Nucleus accumbens (tissue), 56 donors: ENCODE measurements at regions not wholly inside any gene's neighbourhood (a gene's known extent, or its start where the extent isn't known, plus 50 kb on each side); places are given as distances from the start of the nearest gene placed in this dataset.

Experiments
- DNase-seq, 56 donors: peaks; one replicate each; lab custom pipeline; 2025; lab: John Stamatoyannopoulos, UW

DNA sequence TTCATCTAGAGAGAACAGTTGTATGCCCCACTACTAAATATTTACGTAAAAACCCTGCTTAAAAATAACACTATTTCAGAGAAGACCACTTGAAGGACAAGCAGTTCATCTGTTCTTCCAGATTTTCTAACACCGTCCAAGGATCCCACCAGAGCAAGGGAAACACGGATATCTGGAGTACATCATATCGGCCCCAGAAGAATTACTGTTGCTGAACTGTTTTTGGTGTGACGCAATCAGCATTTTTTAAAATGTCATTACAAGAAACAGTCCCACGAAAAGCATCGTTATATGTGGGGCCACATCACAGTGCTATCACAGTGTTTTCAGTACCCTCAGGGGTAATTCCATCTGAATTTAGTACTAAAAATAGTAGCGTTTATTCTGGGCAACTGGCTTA lies 134.5 kb upstream of the PKDCC start:
- DNase-seq = no peak

- DNase-seq = no peak
These were observed 133.8 kb upstream of the PKDCC start for GRCh38 chr2:41913921-41914609.

DNA sequence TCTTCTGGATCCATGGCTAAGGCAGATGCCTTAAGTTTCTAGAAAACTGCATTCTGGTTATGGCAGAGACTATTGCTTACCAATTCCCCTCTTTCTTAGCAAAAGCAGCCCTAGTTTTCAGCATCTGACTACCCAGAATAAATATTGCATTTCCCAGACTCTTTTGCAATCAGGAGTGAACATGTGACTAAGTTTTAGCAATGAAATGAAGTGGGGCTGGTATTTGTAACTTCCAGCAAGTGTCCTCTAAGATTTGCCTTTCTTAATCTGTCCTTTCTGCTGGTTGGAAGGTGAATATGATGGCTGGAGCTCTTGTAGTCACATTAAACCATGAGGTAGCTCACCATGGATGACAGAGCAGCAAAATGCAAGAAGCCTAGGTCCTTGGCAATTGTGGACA lies 132.9 kb upstream of the PKDCC start:
- no peak for DNase-seq

DNA sequence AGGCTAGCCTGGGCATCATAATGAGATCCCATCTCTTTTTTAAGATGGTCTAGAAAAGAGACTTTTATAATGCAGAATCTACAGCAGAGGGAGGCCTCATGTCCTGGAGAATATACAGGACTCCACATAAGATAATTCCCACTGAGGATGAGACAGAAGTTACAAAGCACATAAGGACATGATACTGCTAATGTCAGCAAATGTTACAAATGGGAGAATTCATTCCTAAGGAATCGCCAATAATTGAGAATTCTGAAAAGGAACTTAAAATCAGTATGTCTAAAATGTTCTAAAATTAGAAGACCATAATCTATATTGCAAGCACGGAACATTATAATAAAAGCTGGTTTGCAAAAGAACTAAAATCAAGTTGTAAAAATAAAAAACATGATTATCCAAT lies 131.6 kb upstream of the PKDCC start:
- no peak for DNase-seq

DNA sequence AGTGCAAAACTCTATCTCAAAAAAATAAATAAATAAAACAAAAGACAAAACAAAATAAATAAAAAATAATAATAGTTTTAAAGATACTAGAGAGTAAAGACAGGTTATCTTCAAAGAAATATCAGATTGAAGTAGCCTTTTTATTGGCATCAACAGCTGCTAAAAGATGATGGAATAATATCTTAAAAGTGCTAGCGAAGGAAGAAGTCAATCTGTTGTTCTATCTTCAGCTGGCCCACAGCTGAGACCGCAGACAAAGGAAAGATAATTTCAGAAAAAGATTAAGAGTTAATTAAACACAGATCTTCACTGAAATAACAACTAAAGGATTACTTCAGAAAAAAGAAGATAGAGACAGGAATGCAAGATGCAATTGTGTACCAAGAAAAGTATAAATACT lies 130.2 kb upstream of the PKDCC start:
- no peak for DNase-seq

DNA sequence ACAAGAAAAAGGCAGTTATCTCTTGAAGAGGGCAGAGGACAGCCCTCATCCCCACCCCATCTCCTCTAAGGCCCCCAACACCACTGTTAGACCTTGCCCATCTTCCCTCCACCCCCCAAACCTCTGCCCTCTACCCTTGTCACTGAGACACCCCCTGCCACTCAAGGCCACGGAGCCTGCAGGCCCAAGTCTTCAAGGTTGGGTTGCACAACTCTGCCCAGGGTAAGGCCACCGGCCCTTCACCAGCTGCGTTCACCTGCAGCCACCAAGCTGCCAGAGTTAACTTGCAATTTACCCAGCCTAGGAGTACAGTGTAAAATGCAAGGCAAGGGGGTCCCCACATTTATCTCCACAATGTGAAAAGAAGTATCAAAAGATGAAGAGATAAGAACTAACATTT lies 128.7 kb upstream of the PKDCC start:
- DNase-seq = no peak

DNA sequence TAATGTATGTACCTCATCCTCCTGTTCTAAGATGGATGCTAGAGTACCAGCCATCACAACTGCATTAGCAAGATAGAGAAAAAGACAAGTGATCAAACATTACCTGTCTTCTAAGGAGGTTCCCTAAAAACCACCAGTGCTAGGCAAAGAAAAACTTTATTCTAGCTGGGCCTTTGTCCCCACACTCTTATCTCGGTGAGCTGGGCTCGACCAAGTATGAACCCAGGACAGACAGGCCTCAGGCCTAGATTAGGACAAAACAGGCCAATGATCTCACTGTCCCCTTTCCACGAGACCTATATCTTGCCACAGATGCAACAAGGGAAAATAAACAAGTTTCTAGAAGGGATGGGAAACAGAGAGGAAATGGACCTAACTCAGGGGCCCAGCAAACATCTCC lies 127.6 kb upstream of the PKDCC start:
- no peak for DNase-seq

DNA sequence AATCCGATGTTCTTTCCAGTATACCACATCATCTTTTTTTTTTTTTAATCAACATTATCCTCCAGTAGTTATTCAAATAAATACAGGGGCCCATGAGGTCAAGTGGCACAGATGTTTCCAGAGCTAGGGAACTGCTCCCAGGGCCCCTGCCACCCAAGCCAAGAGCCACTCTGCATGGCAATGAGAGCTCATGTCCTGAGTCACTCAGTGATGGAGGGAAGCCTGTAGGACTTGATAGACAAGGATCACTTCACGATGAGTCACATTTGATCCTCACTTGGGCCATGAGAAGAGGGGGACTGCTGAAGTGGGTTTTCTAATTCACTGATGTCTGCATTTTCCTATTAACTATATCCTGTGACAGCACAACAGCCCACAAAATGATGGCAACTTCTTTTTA lies 127.0 kb upstream of the PKDCC start:
- no peak for DNase-seq

- peak in 1 of 56 donors; percentile 10 for DNase-seq
These were observed 125.6 kb upstream of the PKDCC start for GRCh38 chr2:41922177-41922576.

GRCh38 chr2:41923156-41923786 lies 124.5 kb upstream of the PKDCC start:
- DNase-seq = no peak

DNA sequence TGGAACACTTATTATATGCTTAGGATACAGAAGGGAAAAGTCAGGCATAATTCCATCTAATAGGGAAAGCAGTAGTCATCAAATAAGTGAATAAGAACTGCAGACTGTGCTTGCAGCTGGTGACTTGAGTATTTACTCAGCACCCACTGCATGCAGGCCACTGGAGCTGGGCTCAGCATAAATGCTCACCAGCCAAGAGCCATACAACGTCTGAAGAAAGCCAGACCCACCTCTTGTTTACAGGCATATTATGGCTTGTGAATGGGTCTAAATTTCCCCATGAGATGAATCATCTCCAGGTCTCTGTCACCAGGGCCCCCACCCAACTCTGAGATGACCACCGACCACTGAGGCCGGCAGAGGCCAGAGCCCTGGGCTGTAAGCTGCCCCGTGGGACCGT lies 123.8 kb upstream of the PKDCC start:
- DNase-seq = no peak

GRCh38 chr2:41924709-41925408 lies 123.0 kb upstream of the PKDCC start:
- no peak for DNase-seq

GRCh38 chr2:41925712-41926111 lies 122.1 kb upstream of the PKDCC start:
- no peak for DNase-seq

DNA sequence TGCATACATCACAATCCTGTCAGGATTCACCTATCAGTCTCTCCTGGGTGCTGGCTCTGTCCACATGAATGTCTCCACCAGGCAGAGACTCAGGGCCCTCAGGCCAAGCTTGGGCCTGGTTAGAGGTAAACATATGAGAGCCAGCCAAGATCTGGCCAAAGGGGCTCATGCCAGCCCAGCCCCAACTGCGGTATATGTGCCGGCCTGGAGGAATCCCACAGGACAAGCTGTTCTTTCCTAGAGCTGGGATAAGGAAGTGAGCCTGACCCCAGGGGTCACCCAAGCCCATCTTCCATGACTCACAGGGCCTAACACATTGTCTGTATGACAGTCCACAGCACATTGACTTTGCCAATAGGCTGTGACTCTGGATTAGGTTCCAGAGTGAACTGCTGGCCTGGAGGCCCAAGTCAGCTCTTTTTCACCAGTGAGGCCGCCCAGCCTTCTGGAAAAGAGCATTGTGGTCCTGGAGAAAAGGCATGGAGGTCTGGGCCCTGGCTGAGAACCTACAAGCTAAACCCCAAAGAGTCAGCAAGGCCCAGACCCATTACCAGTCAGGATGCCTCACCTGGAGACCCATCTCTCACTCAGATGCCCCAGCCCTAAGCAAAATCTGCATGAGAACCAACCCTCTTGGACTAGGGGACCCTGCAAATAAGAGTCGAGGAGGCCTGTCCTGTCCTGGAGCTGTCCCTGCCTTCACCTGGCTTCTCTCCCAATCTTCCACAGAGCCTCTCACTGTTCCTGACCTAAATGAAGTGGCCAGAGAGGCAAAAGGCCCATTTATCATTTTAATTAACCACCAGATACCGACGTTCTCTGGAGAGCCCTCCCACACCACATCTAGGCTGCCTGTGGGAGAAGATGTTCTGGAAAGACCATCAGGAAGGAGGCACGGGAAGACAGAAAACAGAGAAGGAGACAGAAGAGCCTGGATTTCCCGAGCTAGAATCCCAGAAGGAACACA lies 120.9 kb upstream of the PKDCC start:
- DNase-seq = no peak

GRCh38 chr2:41927581-41928264 lies 120.1 kb upstream of the PKDCC start:
- peak in 1 of 56 donors; percentile 6 for DNase-seq

DNA sequence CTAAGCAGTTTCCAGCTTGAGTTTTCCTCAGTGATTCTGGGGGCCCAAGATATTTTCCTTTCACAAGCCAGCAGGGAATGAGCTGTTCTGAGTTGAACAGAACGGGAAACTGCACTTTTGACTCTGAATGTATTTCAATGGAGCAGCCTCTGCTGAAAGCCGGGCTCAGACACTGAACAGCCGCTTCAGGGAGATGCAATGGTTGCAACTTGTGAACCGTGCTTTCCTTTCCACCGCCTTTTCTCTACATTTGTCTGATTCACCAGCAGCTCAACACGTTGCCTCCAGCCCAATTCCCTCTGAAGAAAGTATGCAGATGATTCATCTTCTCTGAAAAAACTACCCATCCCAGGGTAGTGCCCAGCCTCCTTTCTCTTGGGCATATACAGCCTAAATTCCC lies 119.3 kb upstream of the PKDCC start:
- peak in 1 of 56 donors; percentile 11 for DNase-seq

GRCh38 chr2:41930807-41931566 lies 116.8 kb upstream of the PKDCC start:
- no peak for DNase-seq

DNA sequence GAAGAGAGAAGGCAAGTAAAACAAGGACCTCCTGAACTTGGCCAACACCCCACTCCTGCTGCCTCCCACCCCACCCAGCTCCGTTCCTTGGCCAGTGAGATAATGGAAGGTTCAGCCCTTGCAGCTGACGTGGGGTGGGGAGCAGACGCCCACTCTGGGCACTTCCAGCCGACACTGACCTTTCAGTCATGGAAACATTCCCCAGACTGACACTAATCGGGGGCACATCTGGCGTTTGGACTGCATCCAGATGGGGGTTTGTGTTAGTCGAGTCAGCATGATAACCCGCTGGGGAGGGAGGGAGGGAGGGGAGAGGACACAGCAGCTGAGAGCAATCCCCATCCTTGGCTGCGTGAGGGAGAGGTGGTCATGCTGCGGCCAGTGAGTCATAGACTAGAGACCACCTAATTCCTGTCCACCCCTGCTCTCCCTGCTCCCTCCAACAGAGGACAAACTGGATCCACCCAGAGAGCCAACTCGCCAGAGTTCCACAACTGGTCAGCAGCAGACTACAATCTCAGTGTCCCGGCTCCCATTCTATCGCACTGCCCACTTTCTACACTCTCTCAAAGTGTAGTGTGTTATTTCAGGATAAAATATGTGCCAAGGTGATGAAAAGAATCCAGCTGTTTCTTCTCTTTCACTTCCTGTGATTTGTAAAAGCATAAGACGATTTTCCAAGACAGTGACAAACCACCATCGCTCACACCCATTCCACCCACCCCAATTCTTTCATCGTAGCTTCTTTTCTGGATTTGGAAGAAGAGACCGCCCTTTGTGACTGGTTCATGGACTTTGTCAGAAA lies 115.4 kb upstream of the PKDCC start:
- no peak for DNase-seq

- DNase-seq = no peak
These were observed 114.8 kb upstream of the PKDCC start for GRCh38 chr2:41933046-41933420.
